ENCODE measurements at regions not wholly inside any gene's neighbourhood (a gene's known extent, or its start where the extent isn't known, plus 50 kb on each side); places are given as distances from the start of the nearest gene placed in this dataset.

DNA sequence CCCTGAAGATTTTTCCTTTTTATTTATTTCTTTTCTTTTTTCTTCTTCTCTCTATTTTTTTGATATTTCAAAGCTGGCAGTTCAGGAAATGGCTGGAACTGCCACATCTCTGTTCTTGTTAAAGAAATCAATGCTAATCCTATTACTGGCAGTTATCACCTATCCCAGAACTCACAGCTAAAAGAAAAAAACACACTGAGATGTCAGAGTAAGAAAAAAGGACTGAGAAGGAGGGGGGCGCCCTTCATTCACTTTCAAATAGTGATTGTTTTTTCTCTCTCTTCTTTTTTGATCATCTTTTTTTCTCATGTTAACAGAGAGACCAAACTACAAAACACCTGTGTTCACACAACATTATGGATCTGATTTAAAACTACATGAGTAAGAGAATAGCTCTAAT lies 337.1 kb downstream of the IL20RB start:
- H3K4me1 ChIP-seq (replicated peaks in 1 of 2), result peaks cover 14 to 18% of the 10 kb centered on the region in 2 donors
- WGBS, 10 experiments, result 0 to 88% (median 63%) methylated on average over 1 of the region's 1 CpG; no CpG with 5 or more reads in 1 of the 10 experiments
- H3K27ac ChIP-seq, result no peak overlapping the region
- in situ Hi-C loops (cut with MboI; ENCODE audit: low pct_unique_long_range_greater_than_20kb in 2 of 9, low sequenced_read_pairs in 9 of 9, unreplicated experiment in 9 of 9), result no loop called here
- ATAC-seq (replicated peaks in 6 of 8), result peak in 1 of 8 experiments; percentile 16
- no peak overlapping the region for H3K4me3 ChIP-seq

DNA sequence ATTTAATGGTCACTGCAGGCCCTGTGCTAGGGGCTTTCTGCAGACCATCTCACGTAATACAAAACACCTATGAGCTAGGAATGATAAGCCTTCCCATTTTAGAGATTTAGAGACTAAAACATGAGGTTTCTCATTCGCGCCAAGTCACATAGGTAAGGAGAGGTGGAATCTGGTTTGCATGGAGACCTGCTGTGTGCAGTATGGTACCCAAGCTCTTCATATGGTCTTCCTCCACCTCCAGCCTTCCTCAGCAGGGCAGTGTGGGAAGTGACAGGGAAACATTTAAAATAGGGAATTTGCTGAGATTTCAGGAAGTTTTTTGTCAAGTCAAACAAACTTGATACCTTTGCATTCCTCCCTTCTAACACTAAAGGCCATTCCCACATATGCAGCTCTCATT lies 337.6 kb downstream of the IL20RB start:
- 0 to 100% (median 95%) methylated on average over 1 to 3 of the region's 3 CpGs; no CpG with 5 or more reads in 2 of the 10 experiments for WGBS, 10 experiments

GRCh38 chr3:137296116-137296515 lies 338.3 kb downstream of the IL20RB start:
- peak in 3 of 8 experiments; percentile 40 to 61 (median 52) for ATAC-seq (replicated peaks in 6 of 8)
- Histone ChIP-seq H3K27ac (no peak overlapping the region), H3K4me3 (no peak overlapping the region), H3K4me1 (replicated peaks in 1 of 2) (peaks cover 14 to 18% of the 10 kb centered on the region in 2 donors)
- WGBS, 10 experiments, result 0 to 60% (median 17%) methylated on average over 1 to 2 of the region's 2 CpGs; no CpG with 5 or more reads in 2 of the 10 experiments
- in situ Hi-C loops (cut with MboI; ENCODE audit: low pct_unique_long_range_greater_than_20kb in 2 of 9, low sequenced_read_pairs in 9 of 9, unreplicated experiment in 9 of 9), result no loop called here

More for the DNA sequence above, 337.6 kb downstream of the IL20RB start:
- Histone ChIP-seq H3K4me1 (replicated peaks in 1 of 2) (peaks cover 14 to 18% of the 10 kb centered on the region in 2 donors), H3K4me3 (no peak overlapping the region), H3K27ac (no peak overlapping the region)
- ATAC-seq (replicated peaks in 6 of 8), result no peak
- in situ Hi-C loops (cut with MboI; ENCODE audit: low pct_unique_long_range_greater_than_20kb in 2 of 9, low sequenced_read_pairs in 9 of 9, unreplicated experiment in 9 of 9), result no loop called here

DNA sequence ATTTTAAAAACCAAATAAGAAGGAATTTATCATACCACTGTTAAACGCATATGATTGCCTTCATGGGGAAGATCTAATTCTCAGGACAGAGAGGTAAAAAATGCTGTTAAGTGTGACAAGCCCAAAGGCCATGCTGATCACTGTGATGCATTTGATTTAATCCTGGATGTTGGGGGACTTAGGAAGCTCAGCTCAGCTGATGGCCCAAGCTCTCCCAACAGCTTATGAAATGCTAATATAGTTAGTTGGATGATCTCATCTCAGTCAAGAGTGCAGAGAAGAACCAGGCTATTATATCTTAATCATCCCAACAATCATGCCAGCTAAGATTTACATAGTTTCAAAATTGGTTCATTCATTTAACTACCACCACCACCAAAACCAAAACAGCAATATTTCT lies 340.0 kb downstream of the IL20RB start:
- in situ Hi-C loops (cut with MboI; ENCODE audit: low pct_unique_long_range_greater_than_20kb in 2 of 9, low sequenced_read_pairs in 9 of 9, unreplicated experiment in 9 of 9), result no loop called here
- 0 to 100% (median 80%) methylated on average over 1 of the region's 1 CpG; no CpG with 5 or more reads in 5 of the 10 experiments for WGBS, 10 experiments

GRCh38 chr3:137300703-137301102 lies 342.9 kb downstream of the IL20RB start:
- no peak overlapping the region for H3K27ac ChIP-seq
- in situ Hi-C loops (cut with MboI; ENCODE audit: low pct_unique_long_range_greater_than_20kb in 2 of 9, low sequenced_read_pairs in 9 of 9, unreplicated experiment in 9 of 9), result no loop called here
- peaks cover 8 to 14% of the 10 kb centered on the region in 2 donors for H3K4me1 ChIP-seq (replicated peaks in 1 of 2)
- H3K4me3 ChIP-seq, result no peak overlapping the region
- no peak for ATAC-seq (replicated peaks in 6 of 8)
- 0 to 100% (median 44%) methylated on average over 2 of the region's 2 CpGs; no CpG with 5 or more reads in 2 of the 10 experiments for WGBS, 10 experiments

More for the DNA sequence above, 340.0 kb downstream of the IL20RB start:
- Histone ChIP-seq H3K4me3 (no peak overlapping the region), H3K4me1 (replicated peaks in 1 of 2) (peaks cover 14 to 18% of the 10 kb centered on the region in 2 donors), H3K27ac (no peak overlapping the region)
- peak in 7 of 8 experiments; percentile 41 to 91 (median 59) for ATAC-seq (replicated peaks in 6 of 8)

- ATAC-seq (replicated peaks in 6 of 8), result no peak
- H3K4me3 ChIP-seq, result no peak overlapping the region
- 0 to 100% (median 71%) methylated on average over 1 of the region's 1 CpG; no CpG with 5 or more reads in 5 of the 10 experiments for WGBS, 10 experiments
- no peaks in the 10 kb centered on the region for H3K4me1 ChIP-seq (replicated peaks in 1 of 2)
- in situ Hi-C loops (cut with MboI; ENCODE audit: low pct_unique_long_range_greater_than_20kb in 2 of 9, low sequenced_read_pairs in 9 of 9, unreplicated experiment in 9 of 9), result no loop called here
- H3K27ac ChIP-seq, result no peak overlapping the region
Measured at GRCh38 chr3:137304313-137305056, 346.7 kb downstream of the IL20RB start.

DNA sequence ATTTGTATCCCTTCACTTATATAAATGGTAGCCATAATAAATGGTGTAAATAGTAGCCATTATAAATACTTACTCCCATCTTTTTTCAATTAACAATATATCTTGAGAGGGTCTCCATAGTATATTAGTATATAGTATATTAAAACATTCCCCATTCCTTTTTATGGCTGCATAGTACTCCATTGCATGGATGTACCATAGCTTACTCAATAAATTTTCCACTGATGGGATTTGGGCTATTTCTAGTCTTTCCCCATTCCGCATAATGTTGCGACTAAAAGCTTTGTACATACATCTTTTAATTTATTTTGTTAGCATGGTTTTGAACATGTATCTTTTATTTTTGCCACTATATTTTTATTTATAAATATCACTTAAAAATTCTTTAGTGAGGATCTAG lies 366.3 kb downstream of the IL20RB start:
- ATAC-seq (replicated peaks in 6 of 8), result no peak
- H3K27ac ChIP-seq, result no peak overlapping the region
- H3K4me3 ChIP-seq, result no peak overlapping the region
- peaks cover 3 to 6% of the 10 kb centered on the region in 2 donors for H3K4me1 ChIP-seq (replicated peaks in 1 of 2)
- 72 to 100% (median 98%) methylated on average over 2 of the region's 2 CpGs for WGBS, 10 experiments
- in situ Hi-C loops (cut with MboI; ENCODE audit: low pct_unique_long_range_greater_than_20kb in 2 of 9, low sequenced_read_pairs in 9 of 9, unreplicated experiment in 9 of 9), result no loop called here

- Histone ChIP-seq H3K4me3 (no peak overlapping the region), H3K4me1 (replicated peaks in 1 of 2) (peaks cover 13 to 16% of the 10 kb centered on the region in 2 donors), H3K27ac (no peak overlapping the region)
- ATAC-seq (replicated peaks in 6 of 8), result peak in 1 of 8 experiments; percentile 18
- WGBS, 10 experiments, result 4 to 100% (median 72%) methylated on average over 1 to 3 of the region's 3 CpGs; no CpG with 5 or more reads in 1 of the 10 experiments
- in situ Hi-C loops (cut with MboI; ENCODE audit: low pct_unique_long_range_greater_than_20kb in 2 of 9, low sequenced_read_pairs in 9 of 9, unreplicated experiment in 9 of 9), result no loop called here
Measured at GRCh38 chr3:137325170-137325569, 367.4 kb downstream of the IL20RB start.

- Histone ChIP-seq H3K27ac (no peak overlapping the region), H3K4me1 (replicated peaks in 1 of 2) (peaks cover 15 to 18% of the 10 kb centered on the region in 2 donors), H3K4me3 (no peak overlapping the region)
- ATAC-seq (replicated peaks in 6 of 8), result no peak
- WGBS, 10 experiments, result 0 to 74% (median 38%) methylated on average over 1 to 3 of the region's 3 CpGs; no CpG with 5 or more reads in 2 of the 10 experiments
- in situ Hi-C loops (cut with MboI; ENCODE audit: low pct_unique_long_range_greater_than_20kb in 2 of 9, low sequenced_read_pairs in 9 of 9, unreplicated experiment in 9 of 9), result no loop called here
Measured at GRCh38 chr3:137325934-137326333, 368.2 kb downstream of the IL20RB start.

DNA sequence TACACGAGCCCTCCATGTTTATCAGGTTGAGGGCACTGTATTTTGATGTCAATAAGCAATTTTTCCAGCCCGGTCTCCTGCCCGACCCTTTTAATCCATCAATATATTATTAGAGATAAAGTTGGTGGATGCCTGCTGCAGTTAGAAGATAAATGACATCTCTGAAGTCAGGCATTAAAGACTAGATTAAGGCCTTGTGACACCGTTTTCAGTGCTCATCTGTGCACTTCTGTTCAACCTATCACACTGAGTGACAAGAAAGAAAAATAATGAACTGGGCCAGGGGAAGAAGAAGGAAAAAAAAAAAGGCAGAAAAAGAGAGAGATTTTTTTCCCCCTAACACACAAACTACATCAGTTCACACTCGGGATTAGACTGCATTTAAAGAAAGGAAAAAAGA lies 371.8 kb downstream of the IL20RB start:
- 0 to 77% (median 43%) methylated on average over 2 to 5 of the region's 5 CpGs; no CpG with 5 or more reads in 1 of the 10 experiments for WGBS, 10 experiments
- H3K27ac ChIP-seq, result peak overlapping the region in 1 of 2 donors; percentile 10
- in situ Hi-C loops (cut with MboI; ENCODE audit: low pct_unique_long_range_greater_than_20kb in 2 of 9, low sequenced_read_pairs in 9 of 9, unreplicated experiment in 9 of 9), result no loop called here
- H3K4me3 ChIP-seq, result no peak overlapping the region
- peaks cover 15 to 18% of the 10 kb centered on the region in 2 donors for H3K4me1 ChIP-seq (replicated peaks in 1 of 2)
- peak in 4 of 8 experiments; percentile 20 to 75 (median 50) for ATAC-seq (replicated peaks in 6 of 8)

GRCh38 chr3:137330246-137330645 lies 372.5 kb downstream of the IL20RB start:
- no peak for ATAC-seq (replicated peaks in 6 of 8)
- 19 to 100% (median 82%) methylated on average over 1 to 3 of the region's 3 CpGs for WGBS, 10 experiments
- no peak overlapping the region for H3K27ac ChIP-seq
- H3K4me3 ChIP-seq, result no peak overlapping the region
- in situ Hi-C loops (cut with MboI; ENCODE audit: low pct_unique_long_range_greater_than_20kb in 2 of 9, low sequenced_read_pairs in 9 of 9, unreplicated experiment in 9 of 9), result no loop called here
- H3K4me1 ChIP-seq (replicated peaks in 1 of 2), result peaks cover 15 to 18% of the 10 kb centered on the region in 2 donors

DNA sequence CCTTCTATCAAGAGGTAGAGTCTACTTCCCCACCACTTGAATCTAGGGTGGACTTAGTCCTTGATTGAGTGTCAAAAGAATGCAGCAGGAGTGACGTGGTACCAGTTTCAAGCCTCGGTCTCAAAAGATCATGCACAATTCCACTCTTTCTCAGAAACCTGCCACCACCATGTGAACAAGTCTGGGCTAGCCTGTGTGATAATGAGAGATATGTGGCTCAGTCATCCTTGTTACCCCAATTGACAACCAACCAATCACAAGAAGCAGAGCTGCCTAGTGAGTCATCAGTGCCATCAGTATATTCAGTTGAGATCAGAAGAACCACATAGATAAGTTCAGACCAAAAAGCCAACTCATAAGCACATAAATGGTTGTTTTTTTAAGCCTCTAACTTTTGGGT lies 374.5 kb downstream of the IL20RB start:
- H3K27ac ChIP-seq, result no peak overlapping the region
- peaks cover 15 to 18% of the 10 kb centered on the region in 2 donors for H3K4me1 ChIP-seq (replicated peaks in 1 of 2)
- H3K4me3 ChIP-seq, result no peak overlapping the region
- peak in 2 of 8 experiments; percentile 25 to 46 for ATAC-seq (replicated peaks in 6 of 8)
- in situ Hi-C loops (cut with MboI; ENCODE audit: low pct_unique_long_range_greater_than_20kb in 2 of 9, low sequenced_read_pairs in 9 of 9, unreplicated experiment in 9 of 9), result no loop called here
- WGBS, 10 experiments, result 80 to 100% (median 100%) methylated on average over 1 to 2 of the region's 2 CpGs; no CpG with 5 or more reads in 5 of the 10 experiments

DNA sequence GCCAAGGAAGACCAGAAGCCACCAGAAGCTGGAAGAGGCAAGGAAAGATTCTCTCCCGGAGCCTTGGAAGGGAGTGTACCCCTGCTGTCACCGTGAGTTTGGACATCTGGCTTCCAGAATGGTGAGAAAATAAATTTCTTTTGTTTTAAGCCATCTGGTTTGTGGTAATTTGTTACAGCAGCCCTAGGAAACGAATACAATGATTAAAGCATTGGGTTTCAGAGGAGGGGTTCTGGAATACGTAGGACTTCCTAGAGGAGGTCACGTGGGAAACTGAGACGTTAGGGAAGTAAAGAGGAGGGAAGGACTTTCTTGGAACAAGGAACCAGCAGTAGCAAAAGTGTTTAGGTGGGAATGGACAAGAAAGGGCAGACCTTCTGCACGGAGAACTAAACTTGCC lies 377.7 kb downstream of the IL20RB start:
- Histone ChIP-seq H3K27ac (no peak overlapping the region), H3K4me1 (replicated peaks in 1 of 2) (no peaks in the 10 kb centered on the region), H3K4me3 (no peak overlapping the region)
- WGBS, 10 experiments, result 0 to 85% (median 63%) methylated on average over 2 to 7 of the region's 7 CpGs; no CpG with 5 or more reads in 1 of the 10 experiments
- peak in 3 of 8 experiments; percentile 31 to 85 (median 62) for ATAC-seq (replicated peaks in 6 of 8)
- in situ Hi-C loops (cut with MboI; ENCODE audit: low pct_unique_long_range_greater_than_20kb in 2 of 9, low sequenced_read_pairs in 9 of 9, unreplicated experiment in 9 of 9), result no loop called here

Data from motor neuron (in vitro differentiated cells).